ENCODE measurements at regions not wholly inside any gene's neighbourhood (a gene's known extent, or its start where the extent isn't known, plus 50 kb on each side); places are given as distances from the start of the nearest gene placed in this dataset.

DNA sequence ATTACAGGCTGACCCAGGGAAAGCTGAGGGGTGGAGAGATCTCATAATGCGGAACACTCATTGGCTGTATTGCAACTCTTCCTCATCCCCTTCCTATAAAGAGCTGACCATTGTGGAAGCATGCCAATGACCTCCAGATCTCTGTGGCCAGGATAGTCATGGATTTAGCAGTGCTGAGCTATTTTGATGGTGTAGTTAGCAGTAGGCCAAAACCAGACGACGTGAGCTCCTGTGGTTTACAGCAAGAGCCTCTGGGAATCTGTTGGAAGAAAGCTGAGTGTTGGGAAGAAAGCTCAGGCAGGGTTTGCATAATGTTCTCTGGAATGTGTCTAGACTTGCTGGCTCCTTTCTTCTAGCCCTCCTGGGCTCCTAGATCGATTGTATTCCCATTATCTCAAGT, 187.5 kb upstream of the GPC6 start:
- TF ChIP-seq JUND (IDR thresholded peaks at IDR 0.05; ENCODE audit: low read length) (no peak), YY1 (IDR thresholded peaks at IDR 0.05; ENCODE audit: low read depth, low read length) (no peak), BRCA1 (IDR thresholded peaks at IDR 0.05; ENCODE audit: low read depth, low read length) (no peak), EP300 (IDR thresholded peaks at IDR 0.05; ENCODE audit: borderline replicate concordance in 1 of 2, low read depth in 2 of 2, low read length in 2 of 2) (no peak), ASH2L (IDR thresholded peaks at IDR 0.05; ENCODE audit: low read length) (no peak)
- TF ChIP-seq, protein P1, sequence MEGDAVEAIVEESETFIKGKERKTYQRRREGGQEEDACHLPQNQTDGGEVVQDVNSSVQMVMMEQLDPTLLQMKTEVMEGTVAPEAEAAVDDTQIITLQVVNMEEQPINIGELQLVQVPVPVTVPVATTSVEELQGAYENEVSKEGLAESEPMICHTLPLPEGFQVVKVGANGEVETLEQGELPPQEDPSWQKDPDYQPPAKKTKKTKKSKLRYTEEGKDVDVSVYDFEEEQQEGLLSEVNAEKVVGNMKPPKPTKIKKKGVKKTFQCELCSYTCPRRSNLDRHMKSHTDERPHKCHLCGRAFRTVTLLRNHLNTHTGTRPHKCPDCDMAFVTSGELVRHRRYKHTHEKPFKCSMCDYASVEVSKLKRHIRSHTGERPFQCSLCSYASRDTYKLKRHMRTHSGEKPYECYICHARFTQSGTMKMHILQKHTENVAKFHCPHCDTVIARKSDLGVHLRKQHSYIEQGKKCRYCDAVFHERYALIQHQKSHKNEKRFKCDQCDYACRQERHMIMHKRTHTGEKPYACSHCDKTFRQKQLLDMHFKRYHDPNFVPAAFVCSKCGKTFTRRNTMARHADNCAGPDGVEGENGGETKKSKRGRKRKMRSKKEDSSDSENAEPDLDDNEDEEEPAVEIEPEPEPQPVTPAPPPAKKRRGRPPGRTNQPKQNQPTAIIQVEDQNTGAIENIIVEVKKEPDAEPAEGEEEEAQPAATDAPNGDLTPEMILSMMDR (IDR thresholded peaks at IDR 0.05; ENCODE audit: control extremely low read depth in 1 of 3, insufficient read depth in 1 of 3, low read depth in 1 of 3, low read length in 3 of 3): no peak
